C4-2B (cell line): ENCODE measurements at regions not wholly inside any gene's neighbourhood (a gene's known extent, or its start where the extent isn't known, plus 50 kb on each side); places are given as distances from the start of the nearest gene placed in this dataset.

Source experiments
- CTCF ChIP-seq: fragments of 450-650 bp; conservative IDR thresholded peaks from 2 replicates; pipeline ENCODE4 v1.5.1; 2017; ENCODE audit warnings: mild to moderate bottlenecking
- ZFX ChIP-seq: fragments of 450-650 bp; IDR thresholded peaks from 2 replicates; pipeline ENCODE4 v1.6.1; 2017

- TF ChIP-seq CTCF (no peak), ZFX (no peak)
Measured at GRCh38 chr3:137554242-137554641, 209.9 kb upstream of the SOX14 start.
